ENCODE measurements at regions not wholly inside any gene's neighbourhood (a gene's known extent, or its start where the extent isn't known, plus 50 kb on each side); places are given as distances from the start of the nearest gene placed in this dataset.

DNA sequence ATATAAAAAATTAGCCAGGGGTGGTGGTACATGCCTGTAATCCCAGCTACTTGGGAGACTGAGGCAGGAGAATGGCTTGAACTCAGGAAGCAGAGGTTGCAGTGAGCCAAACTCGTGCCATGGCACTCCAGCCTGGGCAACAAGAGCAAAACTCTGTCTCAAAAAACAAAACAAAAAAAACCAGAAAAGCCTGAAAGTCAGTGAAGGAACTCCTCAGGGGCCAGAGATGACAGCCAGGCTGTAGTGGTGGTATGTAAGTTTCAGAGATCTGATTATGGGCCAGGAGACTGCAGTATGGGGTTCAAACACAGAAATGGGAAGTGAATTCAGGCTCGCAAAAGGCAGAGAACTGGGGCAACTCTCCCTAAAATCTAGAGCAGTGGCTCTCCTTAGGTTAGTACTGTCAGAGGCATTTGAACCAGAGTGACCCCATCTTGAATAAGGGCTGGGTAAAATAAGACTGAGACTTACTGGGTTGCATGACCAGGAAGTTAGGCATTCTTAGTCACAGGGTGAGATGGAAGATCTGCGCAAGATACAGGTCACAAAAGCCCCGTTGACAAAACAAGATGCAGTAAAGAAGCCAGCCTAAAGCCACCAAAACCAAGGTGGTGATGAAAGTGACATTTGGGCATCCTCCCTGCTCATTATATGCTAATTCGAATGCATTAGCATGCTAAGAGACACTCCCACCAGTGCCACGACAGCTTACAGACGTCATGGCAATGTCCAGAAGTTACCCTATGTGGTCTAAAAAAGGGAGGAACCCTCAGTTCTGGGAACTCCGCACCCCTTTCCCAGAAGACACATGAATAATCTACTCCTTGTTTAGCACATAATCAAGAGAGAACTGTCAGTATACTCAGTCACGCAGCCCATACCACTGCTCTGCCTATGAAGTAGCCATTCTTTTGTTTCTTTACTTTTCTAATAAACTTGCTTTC is 120.2 kb upstream of the XYLT1 start:
- TF ChIP-seq, protein P1, sequence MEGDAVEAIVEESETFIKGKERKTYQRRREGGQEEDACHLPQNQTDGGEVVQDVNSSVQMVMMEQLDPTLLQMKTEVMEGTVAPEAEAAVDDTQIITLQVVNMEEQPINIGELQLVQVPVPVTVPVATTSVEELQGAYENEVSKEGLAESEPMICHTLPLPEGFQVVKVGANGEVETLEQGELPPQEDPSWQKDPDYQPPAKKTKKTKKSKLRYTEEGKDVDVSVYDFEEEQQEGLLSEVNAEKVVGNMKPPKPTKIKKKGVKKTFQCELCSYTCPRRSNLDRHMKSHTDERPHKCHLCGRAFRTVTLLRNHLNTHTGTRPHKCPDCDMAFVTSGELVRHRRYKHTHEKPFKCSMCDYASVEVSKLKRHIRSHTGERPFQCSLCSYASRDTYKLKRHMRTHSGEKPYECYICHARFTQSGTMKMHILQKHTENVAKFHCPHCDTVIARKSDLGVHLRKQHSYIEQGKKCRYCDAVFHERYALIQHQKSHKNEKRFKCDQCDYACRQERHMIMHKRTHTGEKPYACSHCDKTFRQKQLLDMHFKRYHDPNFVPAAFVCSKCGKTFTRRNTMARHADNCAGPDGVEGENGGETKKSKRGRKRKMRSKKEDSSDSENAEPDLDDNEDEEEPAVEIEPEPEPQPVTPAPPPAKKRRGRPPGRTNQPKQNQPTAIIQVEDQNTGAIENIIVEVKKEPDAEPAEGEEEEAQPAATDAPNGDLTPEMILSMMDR (IDR thresholded peaks at IDR 0.05): no peak
- TF ChIP-seq, protein P2, sequence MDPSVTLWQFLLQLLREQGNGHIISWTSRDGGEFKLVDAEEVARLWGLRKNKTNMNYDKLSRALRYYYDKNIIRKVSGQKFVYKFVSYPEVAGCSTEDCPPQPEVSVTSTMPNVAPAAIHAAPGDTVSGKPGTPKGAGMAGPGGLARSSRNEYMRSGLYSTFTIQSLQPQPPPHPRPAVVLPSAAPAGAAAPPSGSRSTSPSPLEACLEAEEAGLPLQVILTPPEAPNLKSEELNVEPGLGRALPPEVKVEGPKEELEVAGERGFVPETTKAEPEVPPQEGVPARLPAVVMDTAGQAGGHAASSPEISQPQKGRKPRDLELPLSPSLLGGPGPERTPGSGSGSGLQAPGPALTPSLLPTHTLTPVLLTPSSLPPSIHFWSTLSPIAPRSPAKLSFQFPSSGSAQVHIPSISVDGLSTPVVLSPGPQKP (IDR thresholded peaks at IDR 0.05; ENCODE audit: low read depth, low read length): no peak
